ENCODE measurements at regions not wholly inside any gene's neighbourhood (a gene's known extent, or its start where the extent isn't known, plus 50 kb on each side); places are given as distances from the start of the nearest gene placed in this dataset.

DNA sequence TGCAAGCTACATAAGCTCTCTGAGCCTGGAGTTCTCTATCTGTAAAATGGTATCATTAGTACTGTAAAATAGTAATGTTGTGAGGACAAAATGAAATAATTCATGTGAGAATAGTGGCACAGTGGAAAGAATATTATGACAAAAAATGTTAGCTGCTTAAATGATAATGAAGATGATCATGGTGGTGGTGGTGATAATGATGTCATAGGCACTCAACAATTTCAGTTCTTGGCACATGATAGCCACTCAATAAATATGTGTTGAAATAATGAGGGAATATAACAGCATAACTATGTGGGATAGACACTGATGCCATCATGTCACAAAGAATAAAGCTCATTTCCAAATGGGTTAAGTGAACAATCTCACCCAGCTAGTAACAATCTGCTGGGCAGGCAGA, 736.3 kb downstream of the EFNB2 start:
- TF ChIP-seq, protein P1, sequence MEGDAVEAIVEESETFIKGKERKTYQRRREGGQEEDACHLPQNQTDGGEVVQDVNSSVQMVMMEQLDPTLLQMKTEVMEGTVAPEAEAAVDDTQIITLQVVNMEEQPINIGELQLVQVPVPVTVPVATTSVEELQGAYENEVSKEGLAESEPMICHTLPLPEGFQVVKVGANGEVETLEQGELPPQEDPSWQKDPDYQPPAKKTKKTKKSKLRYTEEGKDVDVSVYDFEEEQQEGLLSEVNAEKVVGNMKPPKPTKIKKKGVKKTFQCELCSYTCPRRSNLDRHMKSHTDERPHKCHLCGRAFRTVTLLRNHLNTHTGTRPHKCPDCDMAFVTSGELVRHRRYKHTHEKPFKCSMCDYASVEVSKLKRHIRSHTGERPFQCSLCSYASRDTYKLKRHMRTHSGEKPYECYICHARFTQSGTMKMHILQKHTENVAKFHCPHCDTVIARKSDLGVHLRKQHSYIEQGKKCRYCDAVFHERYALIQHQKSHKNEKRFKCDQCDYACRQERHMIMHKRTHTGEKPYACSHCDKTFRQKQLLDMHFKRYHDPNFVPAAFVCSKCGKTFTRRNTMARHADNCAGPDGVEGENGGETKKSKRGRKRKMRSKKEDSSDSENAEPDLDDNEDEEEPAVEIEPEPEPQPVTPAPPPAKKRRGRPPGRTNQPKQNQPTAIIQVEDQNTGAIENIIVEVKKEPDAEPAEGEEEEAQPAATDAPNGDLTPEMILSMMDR (IDR thresholded peaks at IDR 0.05; ENCODE audit: low read depth, low read length), result no peak
- TF ChIP-seq EZH2phosphoT487 (IDR thresholded peaks at IDR 0.05; ENCODE audit: low read depth), result no peak

Measured in OCI-LY3 (cell line).